ENCODE measurements at regions not wholly inside any gene's neighbourhood (a gene's known extent, or its start where the extent isn't known, plus 50 kb on each side); places are given as distances from the start of the nearest gene placed in this dataset.
"Not testable (repeated sequence)": the region's sequence is repeated elsewhere in the genome, so short reads cannot be mapped to it uniquely, and the experiment has no call there.

DNA sequence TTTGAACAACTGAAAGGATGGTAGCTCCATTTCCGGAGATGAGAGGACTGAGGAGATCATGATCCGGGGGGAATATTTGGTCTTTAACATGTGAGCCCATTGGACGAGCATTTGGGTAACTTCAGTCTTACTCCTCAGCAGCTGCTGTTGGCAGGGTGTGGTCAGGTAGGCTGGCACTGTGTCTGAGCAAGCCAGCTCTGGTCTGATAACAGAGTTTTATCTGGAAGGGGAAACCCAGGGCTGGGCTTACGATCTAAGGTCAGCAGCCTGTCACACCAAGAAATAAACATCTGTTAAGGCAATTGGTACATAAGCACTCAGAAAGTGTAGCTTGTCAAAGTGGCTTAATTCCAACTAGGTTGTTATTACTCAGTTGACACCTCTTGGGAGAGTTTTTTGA is 53.8 kb upstream of the NUTM2D start:
- TF ChIP-seq POLR2A (IDR thresholded peaks at IDR 0.05), result not testable (repeated sequence)
- TF ChIP-seq, protein P1, sequence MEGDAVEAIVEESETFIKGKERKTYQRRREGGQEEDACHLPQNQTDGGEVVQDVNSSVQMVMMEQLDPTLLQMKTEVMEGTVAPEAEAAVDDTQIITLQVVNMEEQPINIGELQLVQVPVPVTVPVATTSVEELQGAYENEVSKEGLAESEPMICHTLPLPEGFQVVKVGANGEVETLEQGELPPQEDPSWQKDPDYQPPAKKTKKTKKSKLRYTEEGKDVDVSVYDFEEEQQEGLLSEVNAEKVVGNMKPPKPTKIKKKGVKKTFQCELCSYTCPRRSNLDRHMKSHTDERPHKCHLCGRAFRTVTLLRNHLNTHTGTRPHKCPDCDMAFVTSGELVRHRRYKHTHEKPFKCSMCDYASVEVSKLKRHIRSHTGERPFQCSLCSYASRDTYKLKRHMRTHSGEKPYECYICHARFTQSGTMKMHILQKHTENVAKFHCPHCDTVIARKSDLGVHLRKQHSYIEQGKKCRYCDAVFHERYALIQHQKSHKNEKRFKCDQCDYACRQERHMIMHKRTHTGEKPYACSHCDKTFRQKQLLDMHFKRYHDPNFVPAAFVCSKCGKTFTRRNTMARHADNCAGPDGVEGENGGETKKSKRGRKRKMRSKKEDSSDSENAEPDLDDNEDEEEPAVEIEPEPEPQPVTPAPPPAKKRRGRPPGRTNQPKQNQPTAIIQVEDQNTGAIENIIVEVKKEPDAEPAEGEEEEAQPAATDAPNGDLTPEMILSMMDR (IDR thresholded peaks at IDR 0.05), result not testable (repeated sequence)
